Nephron progenitor cell (in vitro differentiated cells): ENCODE measurements at regions not wholly inside any gene's neighbourhood (a gene's known extent, or its start where the extent isn't known, plus 50 kb on each side); places are given as distances from the start of the nearest gene placed in this dataset.
"Not testable (repeated sequence)": the region's sequence is repeated elsewhere in the genome, so short reads cannot be mapped to it uniquely, and the experiment has no call there.

Experiments used
- DNase-seq: peaks from one replicate; pipeline ENCODE4 v3.0.0; 2021
- H3K27ac Mint-ChIP-seq: 2 replicates; pipeline ENCODE4 v1.8.0; 2021; ENCODE audit warnings: mild to moderate bottlenecking, moderate library complexity, mixed read lengths
- H3K27me3 Mint-ChIP-seq: 2 replicates; pipeline ENCODE4 v1.8.0; 2021; ENCODE audit warnings: mild to moderate bottlenecking, low read depth, mixed read lengths; ENCODE audit not compliant: poor library complexity
- H3K36me3 Mint-ChIP-seq: 2 replicates; pipeline ENCODE4 v1.8.0; 2021; ENCODE audit warnings: low read depth, mixed read lengths
- H3K4me1 Mint-ChIP-seq: 2 replicates; pipeline ENCODE4 v1.8.0; 2021; ENCODE audit warnings: mixed read lengths
- H3K4me3 Mint-ChIP-seq: 2 replicates; pipeline ENCODE4 v1.8.0; 2021; ENCODE audit warnings: mild to moderate bottlenecking, moderate library complexity, mixed read lengths
- H3K9me3 Mint-ChIP-seq: 2 replicates; pipeline ENCODE4 v1.8.0; 2021; ENCODE audit warnings: mild to moderate bottlenecking, moderate library complexity, mixed read lengths
- CTCF ChIP-seq: fragments of 200-600 bp; sonication (generic); IDR thresholded peaks from 2 replicates; pipeline ENCODE4 v1.5.0; 2021; ENCODE audit warnings: antibody characterized with exemption

GRCh38 chr2:239596253-239596652 is 195.4 kb upstream of the HDAC4 start:
- no peak for TF ChIP-seq CTCF
- no peak overlapping the region for H3K27ac Mint-ChIP-seq
- no peak for DNase-seq
- H3K9me3 Mint-ChIP-seq: peaks cover 18% of the 10 kb centered on the region
- peaks cover 16% of the 10 kb centered on the region for H3K27me3 Mint-ChIP-seq
- no peak overlapping the region for H3K4me3 Mint-ChIP-seq
- no peaks in the 10 kb centered on the region for H3K36me3 Mint-ChIP-seq
- H3K4me1 Mint-ChIP-seq: peaks cover 56% of the 10 kb centered on the region

- no peak for TF ChIP-seq CTCF
- Mint-ChIP-seq H3K36me3 (no peaks in the 10 kb centered on the region), H3K4me1 (peaks cover 56% of the 10 kb centered on the region), H3K9me3 (peaks cover 18% of the 10 kb centered on the region), H3K27ac (peak overlapping the region; percentile 70), H3K4me3 (no peak overlapping the region), H3K27me3 (peaks cover 16% of the 10 kb centered on the region)
- no peak for DNase-seq
These were observed 194.9 kb upstream of the HDAC4 start for GRCh38 chr2:239595726-239596125.

- H3K4me1 Mint-ChIP-seq: peaks cover 51% of the 10 kb centered on the region
- no peaks in the 10 kb centered on the region for H3K36me3 Mint-ChIP-seq
- no peak overlapping the region for H3K4me3 Mint-ChIP-seq
- H3K27ac Mint-ChIP-seq: no peak overlapping the region
- peaks cover 18% of the 10 kb centered on the region for H3K9me3 Mint-ChIP-seq
- no peak for DNase-seq
- H3K27me3 Mint-ChIP-seq: peaks cover 11% of the 10 kb centered on the region
- no peak for TF ChIP-seq CTCF
These were observed 194.2 kb upstream of the HDAC4 start for GRCh38 chr2:239594772-239595608.

- H3K27ac Mint-ChIP-seq: no peak overlapping the region
- DNase-seq: no peak
- peaks cover 9% of the 10 kb centered on the region for H3K27me3 Mint-ChIP-seq
These were observed 193.4 kb upstream of the HDAC4 start for GRCh38 chr2:239594019-239594771.

GRCh38 chr2:239593455-239593854 is 192.6 kb upstream of the HDAC4 start:
- Mint-ChIP-seq H3K9me3 (peaks cover 17% of the 10 kb centered on the region), H3K27ac (no peak overlapping the region), H3K4me3 (no peak overlapping the region), H3K36me3 (no peaks in the 10 kb centered on the region), H3K4me1 (peaks cover 49% of the 10 kb centered on the region), H3K27me3 (peaks cover 11% of the 10 kb centered on the region)
- DNase-seq: no peak
- no peak for TF ChIP-seq CTCF

More at GRCh38 chr2:239594019-239594771, 193.4 kb upstream of the HDAC4 start:
- H3K4me1 Mint-ChIP-seq: peaks cover 49% of the 10 kb centered on the region
- no peak overlapping the region for H3K4me3 Mint-ChIP-seq
- H3K36me3 Mint-ChIP-seq: no peaks in the 10 kb centered on the region
- peaks cover 18% of the 10 kb centered on the region for H3K9me3 Mint-ChIP-seq
- TF ChIP-seq CTCF: no peak

GRCh38 chr2:239592629-239593290 is 191.9 kb upstream of the HDAC4 start:
- H3K4me1 Mint-ChIP-seq: peaks cover 56% of the 10 kb centered on the region
- H3K36me3 Mint-ChIP-seq, DNase-seq, H3K4me3 Mint-ChIP-seq, H3K27me3 Mint-ChIP-seq, H3K27ac Mint-ChIP-seq: not testable (repeated sequence)
- H3K9me3 Mint-ChIP-seq: peaks cover 14% of the 10 kb centered on the region
